ENCODE measurements at regions not wholly inside any gene's neighbourhood (a gene's known extent, or its start where the extent isn't known, plus 50 kb on each side); places are given as distances from the start of the nearest gene placed in this dataset.

DNA sequence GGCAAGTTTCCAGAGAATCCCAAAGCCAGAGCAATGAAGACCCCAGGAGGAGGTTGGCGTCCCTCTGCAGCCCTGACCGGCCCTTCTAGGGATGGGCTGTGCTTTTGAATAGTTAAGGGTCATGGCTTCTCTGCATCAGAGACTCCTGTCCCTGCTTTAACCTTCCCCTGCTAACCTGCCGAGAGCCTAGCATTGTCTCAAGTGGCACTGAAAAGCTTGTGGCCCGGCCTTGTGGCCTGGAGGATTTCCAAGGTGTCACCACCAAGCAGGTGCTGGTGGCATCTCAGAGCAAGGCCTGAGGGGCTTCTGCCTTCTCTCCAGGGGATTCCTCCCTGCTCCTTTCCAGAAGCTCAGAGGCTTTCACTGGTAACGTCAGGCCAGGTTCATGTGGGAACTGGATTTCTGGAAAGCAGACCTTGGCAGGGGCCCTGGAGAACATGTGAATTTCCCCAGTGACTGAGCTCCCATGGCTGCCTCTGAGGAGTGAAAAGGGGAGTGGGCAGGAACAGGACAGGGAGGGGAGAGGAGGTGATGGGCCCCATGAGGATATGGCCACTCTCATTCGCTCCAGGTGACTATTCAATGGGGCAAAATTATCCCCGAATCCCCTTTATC is 409.9 kb downstream of the PTPRU start:
- no peaks in the 10 kb centered on the region for H3K27me3 ChIP-seq (ENCODE audit: control insufficient read depth, insufficient read depth, low read length, poor library complexity, severe bottlenecking)
- Mint-ChIP-seq H3K27me3 (ENCODE audit: insufficient read depth) (peaks cover 63% of the 10 kb centered on the region), H3K4me1 (peaks cover 11% of the 10 kb centered on the region), H3K4me3 (no peak overlapping the region), H3K9me3 (no peaks in the 10 kb centered on the region), H3K27ac (no peak overlapping the region), H3K36me3 (ENCODE audit: low read depth) (no peaks in the 10 kb centered on the region)
- DNase-seq, result peak; percentile 36
- TF ChIP-seq, protein P1, sequence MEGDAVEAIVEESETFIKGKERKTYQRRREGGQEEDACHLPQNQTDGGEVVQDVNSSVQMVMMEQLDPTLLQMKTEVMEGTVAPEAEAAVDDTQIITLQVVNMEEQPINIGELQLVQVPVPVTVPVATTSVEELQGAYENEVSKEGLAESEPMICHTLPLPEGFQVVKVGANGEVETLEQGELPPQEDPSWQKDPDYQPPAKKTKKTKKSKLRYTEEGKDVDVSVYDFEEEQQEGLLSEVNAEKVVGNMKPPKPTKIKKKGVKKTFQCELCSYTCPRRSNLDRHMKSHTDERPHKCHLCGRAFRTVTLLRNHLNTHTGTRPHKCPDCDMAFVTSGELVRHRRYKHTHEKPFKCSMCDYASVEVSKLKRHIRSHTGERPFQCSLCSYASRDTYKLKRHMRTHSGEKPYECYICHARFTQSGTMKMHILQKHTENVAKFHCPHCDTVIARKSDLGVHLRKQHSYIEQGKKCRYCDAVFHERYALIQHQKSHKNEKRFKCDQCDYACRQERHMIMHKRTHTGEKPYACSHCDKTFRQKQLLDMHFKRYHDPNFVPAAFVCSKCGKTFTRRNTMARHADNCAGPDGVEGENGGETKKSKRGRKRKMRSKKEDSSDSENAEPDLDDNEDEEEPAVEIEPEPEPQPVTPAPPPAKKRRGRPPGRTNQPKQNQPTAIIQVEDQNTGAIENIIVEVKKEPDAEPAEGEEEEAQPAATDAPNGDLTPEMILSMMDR (conservative IDR thresholded peaks at IDR 0.05), result no peak
- H3K4me3 ChIP-seq (ENCODE audit: low read length), result no peak overlapping the region
- H3K27ac ChIP-seq (ENCODE audit: low read depth, low read length), result no peak overlapping the region
- H3K36me3 ChIP-seq (ENCODE audit: control insufficient read depth, insufficient read depth, low read length), result no peaks in the 10 kb centered on the region
- H3K4me1 ChIP-seq (ENCODE audit: control insufficient read depth, insufficient read depth, low read length), result no peaks in the 10 kb centered on the region
- no peaks in the 10 kb centered on the region for H3K9me3 ChIP-seq (ENCODE audit: control insufficient read depth, low read length)
- 90 to 91% methylated on average over 6 to 7 of the region's 7 CpGs for WGBS, 2 experiments (ENCODE audit: insufficient coverage in 1 of 2, insufficient read length in 1 of 2)
- H3K9ac ChIP-seq (ENCODE audit: extremely low read depth, low read length, poor library complexity, severe bottlenecking), result no peak overlapping the region

DNA sequence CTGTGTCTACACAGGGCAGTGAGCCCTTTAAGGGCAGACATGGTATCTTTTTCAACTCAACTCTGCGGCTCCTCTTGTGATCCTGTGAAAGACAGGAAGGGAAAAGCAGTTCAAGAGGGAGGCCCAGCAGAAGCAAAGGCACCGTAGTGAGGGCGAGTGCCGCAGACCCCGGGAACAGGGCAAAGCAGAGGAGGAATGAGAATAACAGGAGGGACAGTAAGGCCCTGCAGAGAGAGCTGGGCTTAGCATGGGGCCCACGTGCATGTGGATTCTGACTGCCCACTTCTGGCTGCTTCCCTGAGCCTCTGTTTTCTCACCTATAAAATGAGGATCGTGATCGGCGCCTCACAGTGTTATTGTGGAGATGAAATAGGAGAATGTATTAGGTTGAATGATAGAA is 409.3 kb downstream of the PTPRU start:
- Histone ChIP-seq H3K27ac (ENCODE audit: low read depth, low read length) (no peak overlapping the region), H3K4me3 (ENCODE audit: low read length) (no peak overlapping the region), H3K9ac (ENCODE audit: extremely low read depth, low read length, poor library complexity, severe bottlenecking) (no peak overlapping the region), H3K27me3 (ENCODE audit: control insufficient read depth, insufficient read depth, low read length, poor library complexity, severe bottlenecking) (no peaks in the 10 kb centered on the region), H3K4me1 (ENCODE audit: control insufficient read depth, insufficient read depth, low read length) (no peaks in the 10 kb centered on the region), H3K9me3 (ENCODE audit: control insufficient read depth, low read length) (no peaks in the 10 kb centered on the region), H3K36me3 (ENCODE audit: control insufficient read depth, insufficient read depth, low read length) (no peaks in the 10 kb centered on the region)
- Mint-ChIP-seq H3K4me3 (no peak overlapping the region), H3K36me3 (ENCODE audit: low read depth) (no peaks in the 10 kb centered on the region), H3K9me3 (no peaks in the 10 kb centered on the region), H3K27ac (no peak overlapping the region), H3K4me1 (peaks cover 11% of the 10 kb centered on the region), H3K27me3 (ENCODE audit: insufficient read depth) (peaks cover 60% of the 10 kb centered on the region)
- TF ChIP-seq, protein P1 (conservative IDR thresholded peaks at IDR 0.05), result no peak
- DNase-seq, result peak; percentile 56
- 54 to 63% methylated on average over 6 to 9 of the region's 9 CpGs for WGBS, 2 experiments (ENCODE audit: insufficient coverage in 1 of 2, insufficient read length in 1 of 2)

DNA sequence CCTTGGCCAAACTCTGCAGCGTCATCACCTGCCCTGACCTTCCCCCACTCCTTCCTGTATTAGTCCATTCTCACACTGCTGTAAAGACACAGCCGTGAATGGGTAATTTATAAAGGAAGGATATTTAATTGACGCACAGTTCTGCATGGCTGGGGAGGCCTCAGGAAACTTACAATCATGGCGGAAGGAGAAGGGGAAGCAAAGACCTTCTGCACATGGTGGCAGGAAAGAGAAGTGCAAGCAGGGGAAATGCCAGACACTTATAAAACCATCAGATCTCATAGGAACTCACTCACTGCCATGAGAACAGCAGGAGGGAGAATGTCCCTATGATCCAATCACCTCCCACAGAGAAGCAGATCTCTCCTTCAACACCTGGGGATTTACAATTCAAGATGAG is 408.5 kb downstream of the PTPRU start:
- WGBS, 2 experiments (ENCODE audit: insufficient coverage in 1 of 2, insufficient read length in 1 of 2), result 88 to 100% methylated on average over 1 to 4 of the region's 4 CpGs
- no peak overlapping the region for H3K4me3 ChIP-seq (ENCODE audit: low read length)
- no peaks in the 10 kb centered on the region for H3K9me3 ChIP-seq (ENCODE audit: control insufficient read depth, low read length)
- no peak overlapping the region for H3K27ac ChIP-seq (ENCODE audit: low read depth, low read length)
- peak; percentile 62 for DNase-seq
- Mint-ChIP-seq H3K27me3 (ENCODE audit: insufficient read depth) (peaks cover 52% of the 10 kb centered on the region), H3K4me1 (peaks cover 11% of the 10 kb centered on the region), H3K27ac (no peak overlapping the region), H3K4me3 (no peak overlapping the region), H3K36me3 (ENCODE audit: low read depth) (no peaks in the 10 kb centered on the region), H3K9me3 (no peaks in the 10 kb centered on the region)
- H3K9ac ChIP-seq (ENCODE audit: extremely low read depth, low read length, poor library complexity, severe bottlenecking), result no peak overlapping the region
- no peaks in the 10 kb centered on the region for H3K27me3 ChIP-seq (ENCODE audit: control insufficient read depth, insufficient read depth, low read length, poor library complexity, severe bottlenecking)
- H3K4me1 ChIP-seq (ENCODE audit: control insufficient read depth, insufficient read depth, low read length), result no peaks in the 10 kb centered on the region
- no peaks in the 10 kb centered on the region for H3K36me3 ChIP-seq (ENCODE audit: control insufficient read depth, insufficient read depth, low read length)
- TF ChIP-seq, protein P1 (conservative IDR thresholded peaks at IDR 0.05), result peak; percentile 61

Measured in endodermal cell (in vitro differentiated cells).